H1 (cell line): ENCODE measurements at regions not wholly inside any gene's neighbourhood (a gene's known extent, or its start where the extent isn't known, plus 50 kb on each side); places are given as distances from the start of the nearest gene placed in this dataset.

Source experiments
- CTCF ChIA-PET: fragments of 300-600 bp; sonication (Branson Sonifier 250); formaldehyde crosslinking; loops from one replicate; lab custom pipeline; 2021; ENCODE audit not compliant: partially characterized antibody; lab: Charles Lee
- POLR2A ChIA-PET: fragments of 300-600 bp; sonication (Branson Sonifier 250); formaldehyde crosslinking; loops from one replicate; lab custom pipeline; 2021; ENCODE audit warnings: inconsistent platforms; ENCODE audit not compliant: partially characterized antibody; lab: Charles Lee
- DNase-seq, 2 experiments: peaks; one replicate each; pipeline versions ENCODE4 v3.0.0 to v3.0.0-alpha.2; 2010 to 2022; ENCODE audit warnings: low spot score in 2 of 2, low read depth in 1 of 2, mixed read lengths in 1 of 2
- FAIRE-seq: peaks from 2 replicates; lab custom pipeline; 2011; peaks lifted over from hg19 to GRCh38; lab: Jason Lieb, UNC
- H2AFZ ChIP-seq: 2 replicates; pipeline ENCODE4 v1.8.1; 2012; ENCODE audit warnings: low read length, inconsistent platforms
- H2AK5ac ChIP-seq: 2 replicates; pipeline ENCODE4 v1.6.1; 2013; ENCODE audit warnings: low read depth, low read length
- H2BK120ac ChIP-seq: replicated peaks from 2 replicates; pipeline ENCODE3; 2013; ENCODE audit warnings: low read depth, low read length, inconsistent platforms
- H2BK12ac ChIP-seq: 2 replicates; pipeline ENCODE4 v1.6.1; 2013; ENCODE audit warnings: low read depth, low read length
- H2BK15ac ChIP-seq: 2 replicates; pipeline ENCODE4 v1.6.1; 2013; ENCODE audit warnings: low read length
- H2BK20ac ChIP-seq: 2 replicates; pipeline ENCODE4 v1.6.1; 2013; ENCODE audit warnings: low read length
- H2BK5ac ChIP-seq: 2 replicates; pipeline ENCODE4 v1.6.1; 2013; ENCODE audit warnings: low read depth, low read length
- H3K14ac ChIP-seq: 2 replicates; pipeline ENCODE4 v1.6.1; 2013; ENCODE audit warnings: inconsistent platforms; ENCODE audit not compliant: insufficient read length
- H3K18ac ChIP-seq: 2 replicates; pipeline ENCODE4 v1.6.1; 2013; ENCODE audit warnings: low read length; ENCODE audit errors: extremely low read depth
- H3K23ac ChIP-seq: 2 replicates; pipeline ENCODE4 v1.6.1; 2013; ENCODE audit warnings: inconsistent platforms; ENCODE audit not compliant: insufficient read length
- H3K23me2 ChIP-seq: 2 replicates; pipeline ENCODE4 v1.6.1; 2013; ENCODE audit warnings: low read depth, low read length
- H3K27ac ChIP-seq: 2 replicates; pipeline ENCODE4 v1.6.1; 2011; ENCODE audit warnings: low read depth, low read length, inconsistent platforms
- H3K27me3 ChIP-seq, 4 experiments: replicated peaks in 1 of 4; 1 replicate in 1 of 4; 2 replicates in 3 of 4; pipeline versions ENCODE4 v1.6.1 to v1.8.1; 2011 to 2013; ENCODE audit warnings: low read length in 3 of 4, mild to moderate bottlenecking in 3 of 4, inconsistent platforms in 2 of 4, mixed read lengths in 2 of 4, moderate library complexity in 1 of 4; ENCODE audit not compliant: control insufficient read depth in 3 of 4, insufficient read depth in 3 of 4; ENCODE audit errors: extremely low read depth in 1 of 4
- H3K36me3 ChIP-seq, 4 experiments: 2 replicates each; pipeline versions ENCODE4 v1.6.1 to v1.8.1; 2011 to 2013; ENCODE audit warnings: mild to moderate bottlenecking in 4 of 4, low read length in 3 of 4, moderate library complexity in 2 of 4, control low read depth in 1 of 4, inconsistent platforms in 1 of 4; ENCODE audit not compliant: insufficient read depth in 4 of 4, control insufficient read depth in 2 of 4
- H3K4ac ChIP-seq: replicated peaks from 2 replicates; pipeline ENCODE3; 2013; ENCODE audit warnings: low read length, low read depth, mixed read lengths, inconsistent platforms; ENCODE audit not compliant: insufficient read length
- H3K4me1 ChIP-seq, 4 experiments: replicated peaks in 1 of 4; 1 replicate in 1 of 4; 2 replicates in 3 of 4; pipeline versions ENCODE4 v1.6.1 to v1.8.1; 2011 to 2013; ENCODE audit warnings: low read length in 3 of 4, inconsistent platforms in 2 of 4, mixed read lengths in 1 of 4; ENCODE audit not compliant: insufficient read depth in 4 of 4, control insufficient read depth in 3 of 4
- H3K4me2 ChIP-seq, 2 experiments: 2 replicates each; pipeline versions ENCODE4 v1.6.1 to v1.8.1; 2011 to 2013; ENCODE audit warnings: low read depth in 2 of 2, low read length in 2 of 2, control low read depth in 1 of 2, inconsistent platforms in 1 of 2, mild to moderate bottlenecking in 1 of 2; ENCODE audit not compliant: insufficient read depth in 1 of 2
- H3K4me3 ChIP-seq, 4 experiments: fragments of 200-600, 300-600 bp in 1 of 4; sonication (generic), shearing (Covaris generic), sonication (Bioruptor Twin) in 1 of 4; 2 replicates each; pipeline versions ENCODE4 v1.5.1 to v1.8.1; 2011 to 2016; ENCODE audit warnings: low read length in 4 of 4, low read depth in 3 of 4, control low read depth in 2 of 4, inconsistent platforms in 2 of 4, mild to moderate bottlenecking in 2 of 4, mixed read lengths in 1 of 4, moderate library complexity in 1 of 4; ENCODE audit not compliant: insufficient read depth in 2 of 4; ENCODE audit errors: extremely low read depth in 1 of 4
- H3K56ac ChIP-seq: replicated peaks from 2 replicates; pipeline ENCODE3; 2013; ENCODE audit warnings: low read depth, mild to moderate bottlenecking, mixed read lengths, low read length, inconsistent platforms; ENCODE audit not compliant: insufficient read length
- H3K79me1 ChIP-seq: 2 replicates; pipeline ENCODE4 v1.6.1; 2013; ENCODE audit warnings: low read depth, low read length, control low read depth
- H3K79me2 ChIP-seq, 2 experiments: 2 replicates each; pipeline versions ENCODE4 v1.6.1 to v1.8.1; 2012 to 2013; ENCODE audit warnings: low read length in 2 of 2, mild to moderate bottlenecking in 2 of 2, inconsistent platforms in 1 of 2; ENCODE audit not compliant: insufficient read depth in 2 of 2, control insufficient read depth in 1 of 2
- H3K9ac ChIP-seq, 4 experiments: replicated peaks in 1 of 4; 1 replicate in 1 of 4; 2 replicates in 3 of 4; pipeline versions ENCODE4 v1.6.1 to v1.8.1; 2011 to 2013; ENCODE audit warnings: low read depth in 3 of 4, low read length in 3 of 4, control low read depth in 2 of 4, mild to moderate bottlenecking in 2 of 4, moderate library complexity in 2 of 4, inconsistent platforms in 1 of 4; ENCODE audit errors: extremely low read depth in 1 of 4
- H3K9me3 ChIP-seq, 2 experiments: 2 replicates each; pipeline versions ENCODE4 v1.6.1 to v1.8.1; 2012 to 2013; ENCODE audit warnings: mild to moderate bottlenecking in 2 of 2, moderate library complexity in 2 of 2, control low read depth in 1 of 2, inconsistent platforms in 1 of 2, low read depth in 1 of 2, low read length in 1 of 2, mixed read lengths in 1 of 2; ENCODE audit not compliant: insufficient read depth in 2 of 2
- H4K20me1 ChIP-seq, 2 experiments: replicated peaks in 1 of 2; 2 replicates each; pipeline versions ENCODE3 to v1.8.1; 2011 to 2013; ENCODE audit warnings: inconsistent platforms in 2 of 2, low read length in 2 of 2, mild to moderate bottlenecking in 1 of 2; ENCODE audit not compliant: insufficient read depth in 2 of 2, control insufficient read depth in 1 of 2
- H4K5ac ChIP-seq: 2 replicates; pipeline ENCODE4 v1.6.1; 2013; ENCODE audit warnings: low read length, low read depth, mixed read lengths, inconsistent platforms; ENCODE audit not compliant: insufficient read length
- H4K8ac ChIP-seq: 2 replicates; pipeline ENCODE4 v1.8.0; 2013; ENCODE audit warnings: mild to moderate bottlenecking, moderate library complexity, low read length, inconsistent platforms; ENCODE audit not compliant: insufficient read depth; ENCODE audit errors: extremely low read depth
- H4K91ac ChIP-seq: replicated peaks from 2 replicates; pipeline ENCODE3; 2013; ENCODE audit warnings: low read length, mixed read lengths, inconsistent platforms; ENCODE audit not compliant: insufficient read length
- CHD1 ChIP-seq: IDR thresholded peaks from 2 replicates; pipeline ENCODE4 v1.6.1; 2012; ENCODE audit warnings: low read depth, low read length, improper control_type of control experiment

- Histone ChIP-seq H3K9me3 (0 out of 4 replicates have a peak, but pooled peaks cover 0 to 2% of the 10 kb centered on the region in 2 experiments), H3K79me2 (no peaks in the 10 kb centered on the region), H3K4me1 (no peaks in the 10 kb centered on the region), H4K91ac (no peak overlapping the region), H3K4me3 (no peak overlapping the region), H2BK15ac (no peak overlapping the region), H3K23me2 (no peaks in the 10 kb centered on the region), H3K14ac (no peak overlapping the region), H4K8ac (no peak overlapping the region), H3K27me3 (no peaks in the 10 kb centered on the region), H3K18ac (no peak overlapping the region), H4K5ac (no peak overlapping the region), H2BK120ac (no peak overlapping the region), H3K4me2 (no peak overlapping the region), H3K4ac (no peak overlapping the region), H3K36me3 (no peaks in the 10 kb centered on the region), H3K56ac (no peak overlapping the region), H3K9ac (no peak overlapping the region), H4K20me1 (no peaks in the 10 kb centered on the region), H3K23ac (no peak overlapping the region), H2AFZ (no peak overlapping the region), H3K27ac (no peak overlapping the region), H3K79me1 (no peaks in the 10 kb centered on the region), H2AK5ac (no peak overlapping the region), H2BK20ac (no peak overlapping the region), H2BK5ac (no peak overlapping the region), H2BK12ac (no peak overlapping the region)
- no peak for TF ChIP-seq CHD1
- ChIA-PET CTCF (no interaction called here), POLR2A (no interaction called here)
- FAIRE-seq (no peak), DNase-seq (no peak)
Observed at GRCh38 chr9:104269374-104269773, 175.3 kb downstream of the SMC2 start.
